GM23248 (cell line): ENCODE measurements at regions not wholly inside any gene's neighbourhood (a gene's known extent, or its start where the extent isn't known, plus 50 kb on each side); places are given as distances from the start of the nearest gene placed in this dataset.

Experiments used
- EZH2 ChIP-seq: fragments of 200-600 bp; sonication (generic); IDR thresholded peaks from 2 replicates; pipeline ENCODE4 v1.6.1; 2018; ENCODE audit warnings: antibody characterized with exemption, mild to moderate bottlenecking; ENCODE audit not compliant: insufficient read depth, poor library complexity, severe bottlenecking
- EZH2phosphoT487 ChIP-seq: fragments of 200-600 bp; sonication (generic); IDR thresholded peaks from 2 replicates; pipeline ENCODE4 v1.6.1; 2018; ENCODE audit warnings: antibody characterized with exemption, moderate library complexity, mild to moderate bottlenecking, low read depth; ENCODE audit not compliant: insufficient read depth

DNA sequence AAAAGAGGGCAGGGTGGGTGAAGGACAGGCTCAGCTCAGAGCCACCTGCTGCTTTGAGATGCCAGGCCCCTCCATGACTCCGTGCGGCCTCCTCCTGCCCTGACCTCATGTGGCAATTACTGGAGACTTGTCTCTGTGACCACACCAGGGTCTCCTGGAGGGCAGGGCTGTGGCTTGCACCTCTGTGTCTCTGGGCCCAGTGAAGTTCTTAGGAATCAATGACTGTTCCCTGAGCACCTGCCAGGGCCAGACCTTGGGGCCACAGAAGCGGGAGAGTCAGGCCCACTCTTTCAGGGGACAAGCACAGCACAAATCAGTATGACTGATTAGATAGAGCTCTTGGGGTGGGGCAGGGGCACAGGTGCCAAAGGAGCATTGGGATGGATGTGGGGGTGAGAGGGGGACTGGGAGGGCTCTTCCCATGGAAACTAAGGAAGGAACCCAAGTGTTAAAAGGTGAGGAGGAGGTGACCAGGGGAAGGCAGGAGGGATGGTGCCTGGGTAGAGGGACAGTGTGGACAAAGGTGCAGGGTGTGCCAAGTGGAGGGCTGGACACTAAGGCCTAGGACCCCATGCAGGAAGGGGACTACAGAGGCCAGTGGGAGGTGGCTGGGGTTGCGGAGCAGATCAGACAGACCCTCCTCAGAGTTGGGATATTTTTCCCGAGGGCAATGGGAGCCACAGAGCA is 77.3 kb upstream of the SHISAL1 start:
- TF ChIP-seq EZH2phosphoT487 (no peak), EZH2 (no peak)
